Esophagus muscularis mucosa (tissue), 4 donors: ENCODE measurements at regions not wholly inside any gene's neighbourhood (a gene's known extent, or its start where the extent isn't known, plus 50 kb on each side); places are given as distances from the start of the nearest gene placed in this dataset.

Experiments
- CTCF ChIP-seq, 3 experiments: fragments of 200-600 bp in 2 of 3; fragments of 450-650 bp in 1 of 3; sonication (generic) in 2 of 3; IDR thresholded peaks; one replicate each; pipeline ENCODE4 v1.5.1; 2017 to 2019; ENCODE audit warnings: antibody characterized with exemption in 3 of 3, mild to moderate bottlenecking in 2 of 3, moderate library complexity in 1 of 3
- EP300 ChIP-seq: sonication (generic); formaldehyde crosslinking; IDR thresholded peaks from one replicate; pipeline ENCODE4 v1.6.1; 2017; ENCODE audit warnings: antibody characterized with exemption
- POLR2A ChIP-seq: fragments of 450-650 bp; IDR thresholded peaks from one replicate; pipeline ENCODE4 v1.6.1; 2017; ENCODE audit warnings: antibody characterized with exemption, moderate library complexity, mild to moderate bottlenecking, low read depth
- POLR2AphosphoS5 ChIP-seq, 2 donors: sonication (generic); formaldehyde crosslinking; IDR thresholded peaks; one replicate each; pipeline ENCODE4 v1.6.1; 2017; ENCODE audit warnings: antibody characterized with exemption in 2 of 2

- TF ChIP-seq CTCF (IDR thresholded peaks at IDR 0.05) (no peak), POLR2A (no peak), EP300 (no peak), POLR2AphosphoS5 (IDR thresholded peaks at IDR 0.05) (no peak)
Observed at GRCh38 chr5:118479285-118479684, 509.1 kb downstream of the DTWD2 start.
